ENCODE measurements at regions not wholly inside any gene's neighbourhood (a gene's known extent, or its start where the extent isn't known, plus 50 kb on each side); places are given as distances from the start of the nearest gene placed in this dataset.

DNA sequence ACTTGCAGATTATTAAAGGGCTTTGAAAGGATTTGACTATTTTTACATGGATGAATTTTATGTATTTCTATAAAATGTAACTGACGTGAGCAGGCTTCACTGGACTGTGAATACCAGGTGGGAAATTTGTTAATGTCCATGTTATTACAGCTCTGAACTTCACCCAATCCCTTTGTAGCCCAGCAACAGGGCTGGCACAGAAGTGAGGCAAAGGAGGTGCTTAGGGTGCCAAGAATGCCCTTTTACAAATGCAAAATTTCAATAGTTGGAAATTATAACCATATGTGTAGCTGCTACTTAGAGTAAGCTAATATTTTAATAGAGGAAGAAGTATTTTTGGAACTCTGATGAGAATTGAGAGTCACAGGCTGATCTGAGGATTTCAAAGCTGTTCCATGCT lies 53.7 kb upstream of the FAM98A start:
- Mint-ChIP-seq H3K4me3 (no peak overlapping the region), H3K27me3 (ENCODE audit: low read depth) (peaks cover 9% of the 10 kb centered on the region), H3K9me3 (no peaks in the 10 kb centered on the region), H3K27ac (no peak overlapping the region), H3K36me3 (ENCODE audit: insufficient read depth in 2 of 2) (no peaks in the 10 kb centered on the region), H3K4me1 (ENCODE audit: low read depth) (no peaks in the 10 kb centered on the region)
- ATAC-seq (replicated peaks in 1 of 2) (no peak), DNase-seq (no peak)

DNA sequence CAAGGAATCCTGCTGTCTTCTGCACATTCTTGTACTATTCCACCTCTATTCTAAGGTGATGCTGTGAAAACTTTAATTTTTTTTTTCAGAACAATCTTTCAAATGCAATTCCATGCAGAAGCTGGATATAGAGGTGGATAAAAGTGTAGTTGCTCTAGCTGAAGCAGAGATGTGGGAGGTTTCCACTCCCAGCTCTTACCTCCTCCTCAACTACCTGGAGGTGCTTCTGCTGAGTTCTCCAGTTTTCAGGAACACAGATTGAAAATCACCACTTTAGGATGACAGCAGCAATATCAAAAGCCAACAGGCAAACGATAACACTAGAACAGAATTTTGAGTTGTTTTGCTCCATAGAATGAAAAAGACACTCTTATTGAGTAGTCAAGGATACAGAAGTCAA lies 51.1 kb upstream of the FAM98A start:
- DNase-seq (no peak), ATAC-seq (replicated peaks in 1 of 2) (no peak)
- peaks cover 9% of the 10 kb centered on the region for H3K27me3 Mint-ChIP-seq (ENCODE audit: low read depth)
- no peak overlapping the region for H3K4me3 Mint-ChIP-seq
- peaks cover 0 to 1% of the 10 kb centered on the region in 2 donors for H3K9me3 Mint-ChIP-seq
- no peaks in the 10 kb centered on the region for H3K36me3 Mint-ChIP-seq (ENCODE audit: insufficient read depth in 2 of 2)
- no peaks in the 10 kb centered on the region for H3K4me1 Mint-ChIP-seq (ENCODE audit: low read depth)
- no peak overlapping the region for H3K27ac Mint-ChIP-seq
